ENCODE measurements at regions not wholly inside any gene's neighbourhood (a gene's known extent, or its start where the extent isn't known, plus 50 kb on each side); places are given as distances from the start of the nearest gene placed in this dataset.
"Not testable (repeated sequence)": the region's sequence is repeated elsewhere in the genome, so short reads cannot be mapped to it uniquely, and the experiment has no call there.

DNA sequence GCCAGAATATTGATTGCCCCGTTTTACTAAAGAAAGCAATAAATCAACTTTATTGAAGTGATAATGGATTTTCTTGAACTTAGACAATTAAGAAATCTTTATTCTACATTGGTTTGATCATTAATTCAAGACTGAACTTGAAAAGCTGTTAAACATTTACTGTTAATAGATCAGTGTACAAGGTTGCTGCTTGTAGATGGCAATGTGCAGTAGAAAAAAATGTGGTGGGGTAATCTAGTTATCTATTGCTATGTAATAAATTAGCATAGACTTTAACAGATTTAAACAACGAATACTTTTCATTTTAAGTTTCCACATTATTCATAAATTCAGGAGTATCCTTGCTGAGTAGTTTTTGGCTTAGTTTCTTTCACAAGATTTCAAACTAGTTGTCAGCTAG is 612.5 kb downstream of the ACTRT1 start:
- DNase-seq (ENCODE audit: low spot score) = no peak
- H3K4me1 ChIP-seq (ENCODE audit: insufficient read depth, low read length, poor library complexity, severe bottlenecking) = no peaks in the 10 kb centered on the region
- intact Hi-C loops (cut with micrococcal nuclease; ENCODE audit: unreplicated experiment) = no loop called here
- H3K36me3 ChIP-seq (ENCODE audit: insufficient read depth, low read length, poor library complexity, severe bottlenecking) = no peaks in the 10 kb centered on the region
- TF ChIP-seq, protein P1, sequence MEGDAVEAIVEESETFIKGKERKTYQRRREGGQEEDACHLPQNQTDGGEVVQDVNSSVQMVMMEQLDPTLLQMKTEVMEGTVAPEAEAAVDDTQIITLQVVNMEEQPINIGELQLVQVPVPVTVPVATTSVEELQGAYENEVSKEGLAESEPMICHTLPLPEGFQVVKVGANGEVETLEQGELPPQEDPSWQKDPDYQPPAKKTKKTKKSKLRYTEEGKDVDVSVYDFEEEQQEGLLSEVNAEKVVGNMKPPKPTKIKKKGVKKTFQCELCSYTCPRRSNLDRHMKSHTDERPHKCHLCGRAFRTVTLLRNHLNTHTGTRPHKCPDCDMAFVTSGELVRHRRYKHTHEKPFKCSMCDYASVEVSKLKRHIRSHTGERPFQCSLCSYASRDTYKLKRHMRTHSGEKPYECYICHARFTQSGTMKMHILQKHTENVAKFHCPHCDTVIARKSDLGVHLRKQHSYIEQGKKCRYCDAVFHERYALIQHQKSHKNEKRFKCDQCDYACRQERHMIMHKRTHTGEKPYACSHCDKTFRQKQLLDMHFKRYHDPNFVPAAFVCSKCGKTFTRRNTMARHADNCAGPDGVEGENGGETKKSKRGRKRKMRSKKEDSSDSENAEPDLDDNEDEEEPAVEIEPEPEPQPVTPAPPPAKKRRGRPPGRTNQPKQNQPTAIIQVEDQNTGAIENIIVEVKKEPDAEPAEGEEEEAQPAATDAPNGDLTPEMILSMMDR (conservative IDR thresholded peaks at IDR 0.05; ENCODE audit: low read depth, low read length) = no peak
- no peak for TF ChIP-seq EZH2 (IDR thresholded peaks at IDR 0.05; ENCODE audit: borderline replicate concordance, low read depth, low read length, poor library complexity, severe bottlenecking)
- no peak overlapping the region for H3K4me3 ChIP-seq (ENCODE audit: low read depth, low read length, poor library complexity, severe bottlenecking)
- no peaks in the 10 kb centered on the region for H3K9me3 ChIP-seq (ENCODE audit: low read depth, low read length, poor library complexity, severe bottlenecking)
- H3K27ac ChIP-seq (ENCODE audit: low read depth, low read length, poor library complexity, severe bottlenecking) = no peak overlapping the region
- CTCF ChIA-PET = no interaction called here
- H3K27me3 ChIP-seq (replicated peaks; ENCODE audit: insufficient read depth, low read depth, low read length, poor library complexity) = no peaks in the 10 kb centered on the region
- no TSS peak for BruUV-seq (replicated peaks)
- POLR2A ChIA-PET (ENCODE audit: low non-redundant PET) = no interaction called here

DNA sequence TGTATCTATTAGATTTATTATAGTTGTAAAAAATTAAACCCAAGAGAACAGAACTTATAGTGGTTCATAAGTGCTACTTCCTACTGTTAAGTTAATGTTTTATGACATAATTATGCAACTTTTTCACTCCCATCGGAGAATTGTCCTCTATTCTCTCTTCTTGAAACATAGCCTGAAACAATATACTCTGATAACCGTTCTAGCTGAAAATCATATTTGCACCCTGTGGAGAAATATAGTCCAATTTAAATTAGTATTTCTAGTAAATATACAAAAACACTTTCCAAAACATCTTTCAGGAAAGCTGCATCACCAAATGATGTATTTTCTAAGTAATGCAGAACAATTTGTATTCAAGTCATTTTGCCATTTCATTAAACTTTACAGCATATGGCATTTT is 586.4 kb downstream of the PRR32 start:
- intact Hi-C loops (cut with micrococcal nuclease; ENCODE audit: unreplicated experiment) = no loop called here
- no peaks in the 10 kb centered on the region for H3K27me3 ChIP-seq (replicated peaks; ENCODE audit: insufficient read depth, low read depth, low read length, poor library complexity)
- BruUV-seq (replicated peaks) = no TSS peak
- ChIA-PET CTCF (no interaction called here), POLR2A (ENCODE audit: low non-redundant PET) (no interaction called here)
- no peak for DNase-seq (ENCODE audit: low spot score)
- no peaks in the 10 kb centered on the region for H3K9me3 ChIP-seq (ENCODE audit: low read depth, low read length, poor library complexity, severe bottlenecking)
- no peak overlapping the region for H3K27ac ChIP-seq (ENCODE audit: low read depth, low read length, poor library complexity, severe bottlenecking)
- TF ChIP-seq EZH2 (IDR thresholded peaks at IDR 0.05; ENCODE audit: borderline replicate concordance, low read depth, low read length, poor library complexity, severe bottlenecking) = no peak
- TF ChIP-seq, protein P1 (conservative IDR thresholded peaks at IDR 0.05; ENCODE audit: low read depth, low read length) = no peak
- no peak overlapping the region for H3K4me3 ChIP-seq (ENCODE audit: low read depth, low read length, poor library complexity, severe bottlenecking)
- H3K4me1 ChIP-seq (ENCODE audit: insufficient read depth, low read length, poor library complexity, severe bottlenecking) = no peaks in the 10 kb centered on the region
- no peaks in the 10 kb centered on the region for H3K36me3 ChIP-seq (ENCODE audit: insufficient read depth, low read length, poor library complexity, severe bottlenecking)

DNA sequence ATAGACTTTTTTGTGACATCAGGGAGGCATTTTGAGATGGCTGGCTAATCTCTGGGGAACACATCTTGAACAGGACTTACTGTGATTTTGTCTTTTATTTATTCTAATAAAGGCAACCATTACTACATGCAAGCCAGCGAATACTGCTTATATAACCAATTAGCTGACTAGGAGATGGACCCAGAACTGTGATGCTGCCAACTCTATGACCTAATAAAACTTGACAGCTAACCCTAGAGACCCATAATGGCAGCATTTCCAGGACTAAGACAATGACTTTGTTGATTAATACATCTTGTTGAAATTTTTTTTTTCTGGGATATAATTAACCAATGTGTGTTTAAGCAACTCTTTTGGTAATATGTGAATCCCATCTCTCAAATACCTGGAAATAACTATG is 584.6 kb downstream of the PRR32 start:
- CTCF ChIA-PET = no interaction called here
- intact Hi-C loops (cut with micrococcal nuclease; ENCODE audit: unreplicated experiment) = no loop called here

DNA sequence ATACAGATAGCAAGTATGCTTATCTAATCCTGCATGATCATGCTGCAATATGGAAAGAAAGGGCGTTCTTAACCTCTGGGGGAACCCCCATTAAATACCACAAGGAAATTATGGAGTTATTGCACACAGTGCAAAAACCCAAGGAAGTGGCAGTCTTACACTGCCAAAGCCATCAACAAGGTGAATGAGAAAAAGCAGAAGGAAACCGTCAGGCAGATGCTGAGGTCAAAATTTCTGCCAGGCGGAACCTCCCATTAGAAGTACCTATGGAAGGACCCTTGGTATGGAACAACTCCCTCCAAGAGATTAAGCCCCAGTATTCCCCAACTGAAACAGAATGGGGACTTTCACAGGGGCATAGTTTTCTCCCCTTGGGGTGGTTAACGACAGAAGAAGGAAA is 580.7 kb downstream of the PRR32 start:
- POLR2A ChIA-PET (ENCODE audit: low non-redundant PET); H3K4me1 ChIP-seq (ENCODE audit: insufficient read depth, low read length, poor library complexity, severe bottlenecking); H3K27me3 ChIP-seq (replicated peaks; ENCODE audit: insufficient read depth, low read depth, low read length, poor library complexity); DNase-seq (ENCODE audit: low spot score); H3K27ac ChIP-seq (ENCODE audit: low read depth, low read length, poor library complexity, severe bottlenecking); H3K4me3 ChIP-seq (ENCODE audit: low read depth, low read length, poor library complexity, severe bottlenecking); intact Hi-C loops (cut with micrococcal nuclease; ENCODE audit: unreplicated experiment); H3K9me3 ChIP-seq (ENCODE audit: low read depth, low read length, poor library complexity, severe bottlenecking); BruUV-seq (replicated peaks); CTCF ChIA-PET; H3K36me3 ChIP-seq (ENCODE audit: insufficient read depth, low read length, poor library complexity, severe bottlenecking): not testable (repeated sequence)

More for the DNA sequence above, 584.6 kb downstream of the PRR32 start:
- no peaks in the 10 kb centered on the region for H3K27me3 ChIP-seq (replicated peaks; ENCODE audit: insufficient read depth, low read depth, low read length, poor library complexity)
- H3K4me3 ChIP-seq (ENCODE audit: low read depth, low read length, poor library complexity, severe bottlenecking) = no peak overlapping the region
- no peaks in the 10 kb centered on the region for H3K36me3 ChIP-seq (ENCODE audit: insufficient read depth, low read length, poor library complexity, severe bottlenecking)
- H3K27ac ChIP-seq (ENCODE audit: low read depth, low read length, poor library complexity, severe bottlenecking) = no peak overlapping the region
- DNase-seq (ENCODE audit: low spot score) = no peak
- POLR2A ChIA-PET (ENCODE audit: low non-redundant PET) = no interaction called here
- TF ChIP-seq EZH2 (IDR thresholded peaks at IDR 0.05; ENCODE audit: borderline replicate concordance, low read depth, low read length, poor library complexity, severe bottlenecking) = no peak
- TF ChIP-seq, protein P1 (conservative IDR thresholded peaks at IDR 0.05; ENCODE audit: low read depth, low read length) = no peak
- no TSS peak for BruUV-seq (replicated peaks)
- H3K4me1 ChIP-seq (ENCODE audit: insufficient read depth, low read length, poor library complexity, severe bottlenecking) = no peaks in the 10 kb centered on the region
- no peaks in the 10 kb centered on the region for H3K9me3 ChIP-seq (ENCODE audit: low read depth, low read length, poor library complexity, severe bottlenecking)
